WERI-Rb-1 (cell line): ENCODE measurements at regions not wholly inside any gene's neighbourhood (a gene's known extent, or its start where the extent isn't known, plus 50 kb on each side); places are given as distances from the start of the nearest gene placed in this dataset.
"Not testable (repeated sequence)": the region's sequence is repeated elsewhere in the genome, so short reads cannot be mapped to it uniquely, and the experiment has no call there.

Experiments used
- DNase-seq: peaks from one replicate; pipeline ENCODE4 v3.0.0-alpha.2; 2020
- H3K27ac ChIP-seq: fragments of 250-450 bp; sonication (Bioruptor Pico); 2 replicates; pipeline ENCODE4 v1.5.1; 2020; ENCODE audit warnings: mild to moderate bottlenecking, moderate library complexity
- H3K27me3 ChIP-seq: fragments of 250-450 bp; sonication (Bioruptor Pico); 2 replicates; pipeline ENCODE4 v1.5.1; 2021; ENCODE audit warnings: mild to moderate bottlenecking, low read depth, moderate library complexity; ENCODE audit not compliant: insufficient read depth, severe bottlenecking
- H3K36me3 ChIP-seq: fragments of 250-450 bp; sonication (Bioruptor Pico); 2 replicates; pipeline ENCODE4 v1.5.1; 2020; ENCODE audit warnings: mild to moderate bottlenecking, moderate library complexity
- H3K4me3 ChIP-seq: 2 replicates; pipeline ENCODE4 v1.5.1; 2011; ENCODE audit warnings: low read depth, mild to moderate bottlenecking, control low read depth, low read length
- H3K9me3 ChIP-seq: fragments of 250-450 bp; sonication (Bioruptor Pico); 2 replicates; pipeline ENCODE4 v1.5.1; 2021; ENCODE audit warnings: mild to moderate bottlenecking, moderate library complexity; ENCODE audit not compliant: severe bottlenecking
- TF ChIP-seq, protein P1 (sequence below): IDR thresholded peaks from 2 replicates; pipeline ENCODE4 v1.5.1; 2011; ENCODE audit warnings: low read depth, mild to moderate bottlenecking, control low read depth, inconsistent platforms, low read length

DNA sequence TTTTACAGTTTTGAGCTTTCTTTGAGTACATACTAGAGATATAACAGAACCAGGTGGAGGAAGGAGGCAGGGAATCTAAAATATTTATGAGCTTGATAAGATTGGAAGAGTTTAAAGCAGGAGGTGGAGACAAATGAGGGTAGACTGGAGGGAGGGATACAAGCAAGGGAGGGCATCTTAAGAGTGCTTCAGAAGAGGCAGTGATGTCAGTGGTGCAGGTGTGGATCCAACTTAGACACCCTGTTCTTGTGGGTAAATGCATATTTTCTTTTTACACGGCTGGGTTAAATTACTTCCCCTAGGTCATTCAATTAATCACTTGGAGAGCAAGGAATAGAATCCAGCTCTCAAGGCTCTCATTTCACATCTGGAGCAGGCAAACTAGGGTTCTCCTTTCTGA lies 146.1 kb upstream of the LRIG3 start:
- Histone ChIP-seq H3K27me3 (no peaks in the 10 kb centered on the region), H3K4me3 (no peak overlapping the region), H3K9me3 (no peaks in the 10 kb centered on the region), H3K27ac (no peak overlapping the region), H3K36me3 (no peaks in the 10 kb centered on the region)
- TF ChIP-seq, protein P1, sequence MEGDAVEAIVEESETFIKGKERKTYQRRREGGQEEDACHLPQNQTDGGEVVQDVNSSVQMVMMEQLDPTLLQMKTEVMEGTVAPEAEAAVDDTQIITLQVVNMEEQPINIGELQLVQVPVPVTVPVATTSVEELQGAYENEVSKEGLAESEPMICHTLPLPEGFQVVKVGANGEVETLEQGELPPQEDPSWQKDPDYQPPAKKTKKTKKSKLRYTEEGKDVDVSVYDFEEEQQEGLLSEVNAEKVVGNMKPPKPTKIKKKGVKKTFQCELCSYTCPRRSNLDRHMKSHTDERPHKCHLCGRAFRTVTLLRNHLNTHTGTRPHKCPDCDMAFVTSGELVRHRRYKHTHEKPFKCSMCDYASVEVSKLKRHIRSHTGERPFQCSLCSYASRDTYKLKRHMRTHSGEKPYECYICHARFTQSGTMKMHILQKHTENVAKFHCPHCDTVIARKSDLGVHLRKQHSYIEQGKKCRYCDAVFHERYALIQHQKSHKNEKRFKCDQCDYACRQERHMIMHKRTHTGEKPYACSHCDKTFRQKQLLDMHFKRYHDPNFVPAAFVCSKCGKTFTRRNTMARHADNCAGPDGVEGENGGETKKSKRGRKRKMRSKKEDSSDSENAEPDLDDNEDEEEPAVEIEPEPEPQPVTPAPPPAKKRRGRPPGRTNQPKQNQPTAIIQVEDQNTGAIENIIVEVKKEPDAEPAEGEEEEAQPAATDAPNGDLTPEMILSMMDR, result no peak
- DNase-seq, result no peak

DNA sequence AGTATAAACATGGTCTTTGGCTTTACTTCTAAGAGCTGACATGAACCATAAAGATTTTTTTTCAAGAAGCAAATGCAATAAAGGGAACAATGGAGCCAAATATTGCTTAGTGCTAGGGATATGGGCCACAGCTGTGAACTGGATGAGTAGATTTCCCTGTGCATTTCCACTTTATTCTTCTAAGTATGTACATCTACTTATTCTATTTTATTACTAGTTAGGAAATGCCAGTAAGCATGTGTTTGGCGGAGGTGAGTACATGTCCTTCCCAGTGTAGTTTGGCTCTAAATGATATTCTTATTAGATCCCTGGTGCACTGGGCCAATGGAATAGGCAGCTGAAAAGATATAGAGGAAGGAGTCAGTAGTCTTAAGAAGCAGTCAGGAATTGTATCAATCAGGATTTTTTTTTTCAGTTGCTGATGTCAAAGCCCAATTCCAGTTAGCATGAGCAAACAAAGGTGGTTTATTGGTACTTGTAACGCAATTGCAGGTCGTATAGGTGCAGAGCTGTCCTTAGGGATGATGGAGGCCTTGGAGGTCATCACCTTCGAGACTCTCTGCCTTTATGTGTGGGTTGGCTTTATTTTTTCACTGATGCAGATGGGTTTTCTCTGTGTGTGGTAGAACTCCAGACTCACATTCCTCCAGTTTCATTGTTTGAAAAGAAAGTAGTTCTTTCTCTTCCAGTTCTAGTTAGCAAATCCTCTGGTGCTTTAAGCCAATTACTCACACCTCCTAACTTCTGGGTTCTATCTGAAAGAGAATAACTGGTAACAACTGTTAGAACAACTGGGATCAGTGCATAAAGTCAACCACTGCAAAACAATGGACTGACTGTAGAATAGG lies 139.0 kb upstream of the LRIG3 start:
- Histone ChIP-seq H3K36me3 (no peaks in the 10 kb centered on the region), H3K4me3 (no peak overlapping the region), H3K27me3 (no peaks in the 10 kb centered on the region), H3K9me3 (no peaks in the 10 kb centered on the region), H3K27ac (no peak overlapping the region)
- TF ChIP-seq, protein P1, result no peak
- DNase-seq, result no peak

DNA sequence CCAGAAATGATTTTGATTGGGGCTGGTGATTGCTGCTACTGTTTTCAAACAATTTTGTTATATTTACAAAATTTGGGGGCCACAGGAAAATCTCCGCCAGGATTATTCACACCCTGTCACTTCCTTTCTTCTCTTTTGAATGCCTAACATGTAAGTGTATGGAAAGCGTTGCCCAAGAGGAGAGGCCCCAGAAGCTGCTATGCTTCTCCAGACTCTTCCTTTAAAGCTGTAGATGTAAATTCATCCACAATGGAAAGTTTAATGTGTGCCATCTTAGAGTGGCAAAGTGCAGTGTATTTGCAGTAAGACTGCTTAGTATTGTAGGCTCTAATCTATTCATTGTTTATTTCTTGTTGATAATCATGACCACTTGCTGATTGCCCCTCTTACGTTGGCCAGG lies 136.7 kb upstream of the LRIG3 start:
- H3K36me3 ChIP-seq, result no peaks in the 10 kb centered on the region
- no peaks in the 10 kb centered on the region for H3K9me3 ChIP-seq
- DNase-seq, result no peak
- H3K4me3 ChIP-seq, result no peak overlapping the region
- H3K27ac ChIP-seq, result no peak overlapping the region
- TF ChIP-seq, protein P1, result no peak
- H3K27me3 ChIP-seq, result no peaks in the 10 kb centered on the region

DNA sequence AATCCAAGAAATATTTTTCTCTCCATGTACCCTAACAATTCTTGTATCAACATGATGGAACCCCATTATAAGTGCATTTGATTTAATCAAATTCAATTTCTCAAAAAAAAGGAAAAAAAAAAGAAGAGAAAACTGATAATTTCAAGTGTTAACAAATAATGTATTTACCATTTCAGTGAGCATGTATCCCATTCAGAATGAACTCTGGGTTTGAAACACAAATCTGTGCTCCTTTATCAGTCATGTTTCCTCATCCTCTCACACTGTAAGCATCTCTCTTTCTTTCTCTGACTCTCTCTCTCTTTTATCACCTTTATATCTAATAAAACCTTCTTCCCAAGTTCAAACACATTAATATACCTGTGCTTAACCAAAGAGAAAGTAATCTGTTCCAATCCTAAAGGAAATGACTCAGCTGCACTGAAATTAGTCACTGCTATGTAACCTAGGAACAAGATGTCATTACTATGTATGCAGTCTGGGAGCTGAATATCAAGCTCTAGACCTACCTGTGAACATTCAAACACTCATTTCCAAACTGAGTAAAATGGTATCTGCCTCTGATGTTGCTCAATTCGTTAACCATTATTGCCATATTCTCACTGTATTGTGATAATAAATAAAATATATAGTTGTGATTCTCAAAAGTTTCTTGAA lies 135.0 kb upstream of the LRIG3 start:
- Histone ChIP-seq H3K4me3 (no peak overlapping the region), H3K9me3 (no peaks in the 10 kb centered on the region), H3K27me3 (no peaks in the 10 kb centered on the region), H3K27ac (no peak overlapping the region), H3K36me3 (no peaks in the 10 kb centered on the region)
- TF ChIP-seq, protein P1, result no peak
- DNase-seq, result no peak

DNA sequence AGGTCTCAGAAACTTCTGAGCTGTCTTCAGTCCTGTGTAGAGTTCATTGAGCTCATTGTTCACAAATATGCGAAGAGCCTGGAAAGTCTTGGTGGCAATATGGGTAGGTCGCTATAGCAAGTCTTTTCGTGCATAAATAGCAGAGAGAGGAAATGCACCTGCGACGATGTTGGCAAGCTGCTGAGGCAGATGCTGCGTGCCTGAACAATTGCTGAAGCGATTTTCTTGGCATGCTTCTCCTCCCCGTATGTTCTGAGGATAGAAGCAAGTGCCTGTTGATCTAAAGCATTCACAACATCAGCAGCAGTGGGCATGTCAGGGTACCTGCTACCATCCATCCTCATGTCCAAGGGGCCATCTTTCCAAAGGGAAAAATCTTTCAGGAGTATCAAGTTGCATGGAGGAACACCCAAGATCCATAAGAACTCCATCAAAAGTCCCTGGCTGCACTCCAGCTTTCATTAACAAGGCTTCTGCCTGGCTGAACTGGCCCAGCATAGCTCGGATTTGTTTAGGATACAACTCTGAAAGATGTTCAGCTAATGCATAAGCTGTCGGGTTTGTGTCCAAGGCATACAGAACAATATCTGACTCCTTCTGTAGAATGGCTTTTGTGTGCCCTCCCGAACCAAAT lies 133.1 kb upstream of the LRIG3 start:
- H3K9me3 ChIP-seq, H3K27me3 ChIP-seq, H3K4me3 ChIP-seq, H3K36me3 ChIP-seq, DNase-seq, H3K27ac ChIP-seq: not testable (repeated sequence)
